MCF 10A (cell line): ENCODE measurements at regions not wholly inside any gene's neighbourhood (a gene's known extent, or its start where the extent isn't known, plus 50 kb on each side); places are given as distances from the start of the nearest gene placed in this dataset.

ENCODE experiments used
- BruUV-seq: library from RNA; stranded (reverse); fragments of 400-500 nt; replicated peaks from 2 replicates; lab custom pipeline; 2021; lab: Mats Ljungman, UMichigan
- CTCF ChIA-PET: fragments of 300-600 bp; sonication (Branson Sonifier 250); formaldehyde crosslinking; extraction: SDS; loops from one replicate; lab custom pipeline; 2021; ENCODE audit warnings: antibody characterized with exemption, inconsistent platforms; lab: Yijun Ruan, JAX
- POLR2A ChIA-PET: fragments of 300-600, 350-650 bp; sonication (Branson Sonifier 250); formaldehyde crosslinking; extraction: SDS; loops from one replicate; lab custom pipeline; 2020; ENCODE audit warnings: antibody characterized with exemption, inconsistent platforms; lab: Yijun Ruan, JAX
- DNase-seq: peaks from one replicate; pipeline ENCODE4 v3.0.0-alpha.2; 2018; ENCODE audit not compliant: unreplicated experiment
- H3K27ac Mint-ChIP-seq: one replicate; pipeline ENCODE4 v1.8.0; 2022; ENCODE audit warnings: mild to moderate bottlenecking, low read depth, mixed read lengths; ENCODE audit not compliant: unreplicated experiment
- H3K27me3 Mint-ChIP-seq: one replicate; pipeline ENCODE4 v1.8.0; 2022; ENCODE audit warnings: mixed read lengths; ENCODE audit not compliant: insufficient read depth, unreplicated experiment
- H3K36me3 Mint-ChIP-seq: one replicate; pipeline ENCODE4 v1.8.0; 2022; ENCODE audit warnings: mild to moderate bottlenecking, moderate library complexity, mixed read lengths; ENCODE audit not compliant: insufficient read depth, unreplicated experiment
- H3K4me1 Mint-ChIP-seq: one replicate; pipeline ENCODE4 v1.8.0; 2022; ENCODE audit warnings: mixed read lengths; ENCODE audit not compliant: insufficient read depth, unreplicated experiment
- H3K4me3 Mint-ChIP-seq: one replicate; pipeline ENCODE4 v1.8.0; 2022; ENCODE audit warnings: mild to moderate bottlenecking, moderate library complexity, mixed read lengths; ENCODE audit not compliant: unreplicated experiment
- H3K9me3 Mint-ChIP-seq: one replicate; pipeline ENCODE4 v1.8.0; 2022; ENCODE audit warnings: mixed read lengths; ENCODE audit not compliant: unreplicated experiment
- intact Hi-C: fragments of 100-400 bp; cut with micrococcal nuclease; formaldehyde crosslinking; loops from 2 replicates; pipeline ENCODE4 v1.14.1; 2022
- TF ChIP-seq, protein P1 (sequence below): fragments of 200-600 bp; IDR thresholded peaks from one replicate; pipeline ENCODE4 v1.8.0; 2022; ENCODE audit warnings: antibody characterized with exemption, mild to moderate bottlenecking; ENCODE audit not compliant: unreplicated experiment

DNA sequence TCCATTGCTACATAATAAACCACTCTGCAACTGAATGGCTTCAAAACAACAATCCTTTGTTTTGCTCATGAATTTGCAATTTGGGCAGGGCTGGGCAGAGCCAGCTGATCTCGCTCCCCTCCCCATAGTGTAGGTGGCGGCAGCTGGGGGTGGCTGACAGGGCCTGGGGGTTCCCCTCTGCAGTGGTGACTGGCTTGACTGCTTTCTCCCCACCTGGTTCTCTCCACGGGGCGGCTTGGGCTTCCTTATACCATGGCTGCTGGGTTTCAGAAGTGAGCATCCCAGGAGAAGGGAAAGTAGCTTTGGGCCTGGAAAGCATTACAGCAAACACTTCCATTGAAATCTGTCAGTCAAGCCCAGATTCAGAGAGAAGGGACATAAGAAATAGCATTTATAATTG, 129.7 kb upstream of the ZBTB40 start:
- H3K27ac Mint-ChIP-seq, result no peak overlapping the region
- H3K36me3 Mint-ChIP-seq, result no peaks in the 10 kb centered on the region
- no peaks in the 10 kb centered on the region for H3K4me1 Mint-ChIP-seq
- TF ChIP-seq, protein P1, sequence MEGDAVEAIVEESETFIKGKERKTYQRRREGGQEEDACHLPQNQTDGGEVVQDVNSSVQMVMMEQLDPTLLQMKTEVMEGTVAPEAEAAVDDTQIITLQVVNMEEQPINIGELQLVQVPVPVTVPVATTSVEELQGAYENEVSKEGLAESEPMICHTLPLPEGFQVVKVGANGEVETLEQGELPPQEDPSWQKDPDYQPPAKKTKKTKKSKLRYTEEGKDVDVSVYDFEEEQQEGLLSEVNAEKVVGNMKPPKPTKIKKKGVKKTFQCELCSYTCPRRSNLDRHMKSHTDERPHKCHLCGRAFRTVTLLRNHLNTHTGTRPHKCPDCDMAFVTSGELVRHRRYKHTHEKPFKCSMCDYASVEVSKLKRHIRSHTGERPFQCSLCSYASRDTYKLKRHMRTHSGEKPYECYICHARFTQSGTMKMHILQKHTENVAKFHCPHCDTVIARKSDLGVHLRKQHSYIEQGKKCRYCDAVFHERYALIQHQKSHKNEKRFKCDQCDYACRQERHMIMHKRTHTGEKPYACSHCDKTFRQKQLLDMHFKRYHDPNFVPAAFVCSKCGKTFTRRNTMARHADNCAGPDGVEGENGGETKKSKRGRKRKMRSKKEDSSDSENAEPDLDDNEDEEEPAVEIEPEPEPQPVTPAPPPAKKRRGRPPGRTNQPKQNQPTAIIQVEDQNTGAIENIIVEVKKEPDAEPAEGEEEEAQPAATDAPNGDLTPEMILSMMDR, result no peak
- BruUV-seq, result no TSS peak
- POLR2A ChIA-PET, result no interaction called here
- no peaks in the 10 kb centered on the region for H3K9me3 Mint-ChIP-seq
- peaks cover 23% of the 10 kb centered on the region for H3K27me3 Mint-ChIP-seq
- H3K4me3 Mint-ChIP-seq, result no peak overlapping the region
- CTCF ChIA-PET, result no interaction called here
- intact Hi-C loops, result no loop called here
- DNase-seq, result no peak

DNA sequence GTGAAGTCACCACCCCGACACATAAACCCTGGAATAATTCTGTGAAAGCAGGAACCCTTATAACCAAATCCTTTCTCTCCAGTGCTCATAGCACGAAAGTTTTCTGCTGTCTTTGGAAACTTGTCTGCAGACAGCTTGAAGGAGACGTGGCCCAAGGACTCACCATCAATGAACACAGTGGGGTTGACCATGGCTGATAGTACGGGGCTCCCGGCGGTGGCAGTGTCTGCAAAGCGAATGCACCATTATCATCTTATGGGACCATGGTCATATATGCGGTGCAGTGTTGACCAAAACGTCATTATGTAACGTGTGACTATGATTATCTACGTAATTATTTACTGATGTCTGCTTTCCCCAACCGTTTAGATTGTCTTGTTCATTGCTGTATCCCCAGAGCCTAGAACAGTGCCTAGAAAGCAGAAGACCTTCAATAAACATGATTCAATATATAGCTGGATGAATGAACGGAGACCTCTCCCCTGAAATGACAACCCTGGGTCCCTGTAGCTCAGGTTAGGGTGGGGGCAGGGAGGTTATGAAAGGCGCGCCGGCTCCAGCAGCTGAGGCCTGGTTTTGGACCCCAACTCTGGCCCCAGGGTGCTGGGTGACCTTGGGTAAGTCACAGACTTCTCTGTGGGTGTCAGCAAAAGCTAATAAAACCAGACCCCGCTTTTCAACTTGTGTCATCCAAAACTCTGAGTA, 128.4 kb upstream of the ZBTB40 start:
- TF ChIP-seq, protein P1, result no peak
- no peak for DNase-seq
- Mint-ChIP-seq H3K4me3 (no peak overlapping the region), H3K9me3 (no peaks in the 10 kb centered on the region), H3K27ac (no peak overlapping the region), H3K4me1 (no peaks in the 10 kb centered on the region), H3K36me3 (no peaks in the 10 kb centered on the region), H3K27me3 (peaks cover 23% of the 10 kb centered on the region)
- intact Hi-C loops, result no loop called here
- no TSS peak for BruUV-seq
- ChIA-PET POLR2A (no interaction called here), CTCF (no interaction called here)

DNA sequence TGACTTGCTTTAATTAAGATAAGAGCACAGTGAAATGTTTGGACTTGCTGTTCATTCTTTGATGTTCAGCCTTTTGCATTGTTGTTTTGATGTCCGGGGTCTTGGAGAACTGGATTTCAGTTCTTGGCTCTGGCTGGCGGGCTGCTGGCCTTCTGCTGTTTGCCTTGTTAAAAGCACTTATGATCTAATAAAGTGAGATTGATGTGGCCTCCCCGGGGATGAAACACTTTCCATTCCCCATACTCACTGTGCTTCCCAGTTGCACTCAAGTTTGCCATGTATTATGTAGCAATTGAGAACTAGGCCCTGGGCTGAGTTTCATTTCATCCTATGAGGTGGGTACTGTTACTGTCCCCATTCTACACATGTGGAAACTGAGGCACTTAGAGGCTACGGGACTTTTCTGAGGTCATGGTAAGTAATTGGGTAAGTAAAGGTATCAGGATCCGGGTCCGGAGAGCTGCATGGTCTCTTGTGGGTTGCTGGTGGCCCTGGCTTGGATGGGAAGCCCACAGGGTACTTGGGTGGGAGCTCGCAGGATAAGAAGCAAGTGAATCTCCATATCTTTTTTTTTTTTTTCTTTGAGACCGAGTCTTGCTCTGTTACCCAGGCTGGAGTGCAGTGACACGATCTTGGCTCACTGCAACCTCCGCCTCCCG, 127.7 kb upstream of the ZBTB40 start:
- intact Hi-C loops, result no loop called here
- POLR2A ChIA-PET, result no interaction called here
- no TSS peak for BruUV-seq
- CTCF ChIA-PET, result no interaction called here
- no peak for DNase-seq
- Mint-ChIP-seq H3K36me3 (no peaks in the 10 kb centered on the region), H3K27ac (no peak overlapping the region), H3K27me3 (peaks cover 23% of the 10 kb centered on the region), H3K4me3 (no peak overlapping the region), H3K9me3 (no peaks in the 10 kb centered on the region), H3K4me1 (no peaks in the 10 kb centered on the region)
- TF ChIP-seq, protein P1, result no peak

DNA sequence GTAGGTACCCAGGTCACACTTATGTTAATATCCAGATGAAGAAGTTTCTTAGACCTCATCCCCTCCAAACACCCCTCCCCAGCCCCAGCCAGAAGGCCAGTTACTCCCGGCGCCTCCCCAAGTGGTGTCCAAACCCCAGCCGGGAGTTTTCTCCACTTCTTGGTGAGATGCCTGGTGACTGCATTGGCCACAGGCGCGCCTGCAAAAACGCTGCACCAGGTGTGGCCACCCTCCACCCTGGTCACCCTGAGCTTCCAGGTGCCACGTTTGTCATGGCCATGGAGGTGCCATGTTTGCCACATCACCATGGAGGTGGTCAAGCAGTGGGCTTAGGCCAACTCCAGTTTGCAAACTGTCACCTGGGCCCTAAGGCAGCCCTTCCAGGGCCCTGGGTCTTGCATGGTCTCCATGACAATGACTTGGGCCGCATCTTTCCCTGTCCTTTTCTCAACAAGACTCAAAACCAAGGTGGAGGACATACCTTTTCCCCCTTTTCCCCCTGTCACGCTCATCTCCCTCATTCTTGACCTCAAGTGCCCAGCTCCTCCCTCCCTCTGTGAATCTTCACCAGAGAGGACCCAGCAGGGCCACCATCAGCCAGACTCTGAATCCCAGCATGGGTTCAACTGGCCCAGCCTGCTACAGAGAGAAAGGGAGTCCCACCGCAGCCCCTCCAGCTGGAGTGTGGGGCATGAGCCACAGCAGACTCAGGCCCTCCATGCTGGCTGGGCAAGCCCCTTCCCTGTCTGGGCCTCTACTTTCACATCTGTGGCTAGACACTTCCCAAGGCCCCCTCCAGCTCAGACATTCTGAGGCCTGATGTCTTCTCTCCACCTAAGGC, 125.9 kb upstream of the ZBTB40 start:
- H3K36me3 Mint-ChIP-seq, result no peaks in the 10 kb centered on the region
- H3K27me3 Mint-ChIP-seq, result peaks cover 14% of the 10 kb centered on the region
- TF ChIP-seq, protein P1, result no peak
- no peaks in the 10 kb centered on the region for H3K9me3 Mint-ChIP-seq
- H3K4me1 Mint-ChIP-seq, result no peaks in the 10 kb centered on the region
- POLR2A ChIA-PET, result no interaction called here
- CTCF ChIA-PET, result interaction anchor here (0.6 to 0.9 kb wide), 4 partner anchors 19 to 482 kb away, joined by 3 read pairs; no protein-coding TSS in a partner anchor
- DNase-seq, result no peak
- no peak overlapping the region for H3K27ac Mint-ChIP-seq
- intact Hi-C loops, result no loop called here
- no peak overlapping the region for H3K4me3 Mint-ChIP-seq
- BruUV-seq, result no TSS peak
